GM21447 (cell line): ENCODE measurements at regions not wholly inside any gene's neighbourhood (a gene's known extent, or its start where the extent isn't known, plus 50 kb on each side); places are given as distances from the start of the nearest gene placed in this dataset.

ENCODE experiments used
- ATAC-seq: cut with Tn5 transposase; IDR thresholded peaks from one replicate; pipeline ENCODE4 v1.9.1; 2021; ENCODE audit not compliant: unreplicated experiment

DNA sequence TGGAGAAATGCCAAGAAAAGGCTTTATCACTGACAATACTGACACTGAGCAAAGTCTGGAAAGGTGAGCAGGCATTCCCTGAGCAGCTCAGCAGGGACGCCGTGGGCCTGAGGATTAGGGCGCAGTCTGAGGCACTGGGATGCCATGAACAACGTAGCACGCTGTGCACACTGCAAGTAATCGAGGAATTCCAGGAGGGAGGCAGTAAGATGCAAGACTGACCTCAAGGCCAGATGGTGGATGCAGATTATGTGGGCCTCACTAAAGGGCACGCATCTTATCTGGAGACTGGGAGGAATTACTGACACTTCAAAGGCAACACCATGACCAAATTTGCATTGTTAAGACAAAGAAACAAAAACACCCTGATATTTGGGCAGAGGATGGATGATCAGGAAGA, 50.4 kb upstream of the OPCML start:
- ATAC-seq = no peak

DNA sequence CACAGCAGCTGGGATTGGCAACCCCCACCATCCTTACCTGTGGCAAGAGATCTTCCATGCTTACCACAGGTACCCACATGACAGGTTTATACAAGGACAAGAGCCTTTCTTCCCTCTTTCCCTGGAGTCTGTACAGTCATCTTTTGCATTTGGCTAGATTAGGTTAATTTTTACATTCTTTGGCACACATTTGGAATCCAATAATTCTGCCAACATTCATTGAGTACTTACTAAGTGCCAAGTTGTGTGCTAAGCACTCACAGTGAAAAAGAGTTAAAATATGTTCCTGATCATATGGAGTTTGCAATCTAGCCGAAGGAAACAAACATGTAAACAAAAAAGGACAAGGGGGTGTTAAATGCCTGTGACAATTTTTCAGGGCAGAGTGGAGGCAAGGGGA, 50.0 kb upstream of the OPCML start:
- ATAC-seq = no peak
